ENCODE measurements at regions not wholly inside any gene's neighbourhood (a gene's known extent, or its start where the extent isn't known, plus 50 kb on each side); places are given as distances from the start of the nearest gene placed in this dataset.

DNA sequence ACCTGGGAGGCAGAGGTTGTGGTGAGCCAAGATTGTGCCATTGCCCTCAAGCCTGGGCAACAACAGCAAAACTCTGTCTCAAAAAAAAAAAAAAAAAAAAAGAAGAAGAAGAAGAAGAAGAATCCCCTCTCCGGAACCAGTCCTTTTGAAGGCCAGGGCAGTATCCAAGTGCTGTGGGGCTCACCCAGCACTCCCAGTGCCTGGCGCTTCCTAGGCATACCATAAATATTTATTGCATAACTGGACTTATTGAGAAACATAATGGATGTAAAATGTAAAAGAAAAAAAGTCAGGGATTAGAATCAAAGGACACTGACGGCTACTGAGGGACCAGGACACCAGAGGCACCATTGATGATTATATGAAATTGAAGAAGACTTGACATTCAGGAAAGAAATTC lies 162.1 kb upstream of the KIT start:
- no peak overlapping the region for H3K23ac ChIP-seq (ENCODE audit: low read depth, low read length)
- no peak overlapping the region for H2BK5ac ChIP-seq (ENCODE audit: low read depth, low read length, poor library complexity, severe bottlenecking)
- intact Hi-C loops (cut with micrococcal nuclease) (no loop called here), in situ Hi-C loops (cut with MboI; ENCODE audit: low sequenced_read_pairs) (no loop called here), dilution Hi-C loops (cut with HindIII; ENCODE audit: low sequenced_read_pairs, unreplicated experiment) (no loop called here)
- no peaks in the 10 kb centered on the region for H3K36me3 ChIP-seq (ENCODE audit: control insufficient read depth, insufficient read depth, low read length)
- no peak overlapping the region for H2AFZ ChIP-seq (replicated peaks; ENCODE audit: low read length, poor library complexity)
- no peak overlapping the region for H2AK5ac ChIP-seq (ENCODE audit: low read depth, low read length)
- 80% methylated on average over 1 of the region's 3 CpGs; no CpG with 5 or more reads in 1 of the 2 experiments for WGBS, 2 experiments (ENCODE audit: extremely low coverage in 2 of 2, insufficient read length in 1 of 2)
- H3K79me1 ChIP-seq (ENCODE audit: low read depth in 1 of 2, low read length in 2 of 2), result no peaks in the 10 kb centered on the region
- no peak overlapping the region for H3K4ac ChIP-seq (ENCODE audit: low read depth, low read length)
- H3K18ac ChIP-seq (ENCODE audit: low read depth, low read length), result no peak overlapping the region
- H3K14ac ChIP-seq (replicated peaks; ENCODE audit: low read depth, low read length), result no peak overlapping the region
- DNase-seq (no peak), ATAC-seq (ENCODE audit: low read depth) (no peak)
- H2BK120ac ChIP-seq (ENCODE audit: low read depth, low read length), result no peak overlapping the region
- H3K4me3 ChIP-seq (ENCODE audit: insufficient read depth, low read depth, low read length), result no peak overlapping the region
- H3K4me2 ChIP-seq (ENCODE audit: low read depth, low read length), result no peak overlapping the region
- no peak overlapping the region for H4K5ac ChIP-seq (ENCODE audit: low read depth, low read length)
- H3K27me3 ChIP-seq (ENCODE audit: control insufficient read depth, insufficient read depth, low read length), result no peaks in the 10 kb centered on the region; the same call in 1 of the 2 replicates
- no peak overlapping the region for H2BK15ac ChIP-seq (ENCODE audit: low read depth, low read length)
- no peaks in the 10 kb centered on the region for H4K20me1 ChIP-seq (ENCODE audit: insufficient read depth, low read length)
- ChIA-PET POLR2A (ENCODE audit: unreplicated experiment) (no interaction called here), CTCF (no interaction called here)
- no TSS peak for BruUV-seq (replicated peaks)
- H4K8ac ChIP-seq (ENCODE audit: low read depth in 2 of 2, low read length in 2 of 2), result no peak overlapping the region
- H3K9me3 ChIP-seq (ENCODE audit: control insufficient read depth, insufficient read depth, low read length), result no peaks in the 10 kb centered on the region
- H3K56ac ChIP-seq (ENCODE audit: extremely low read depth, insufficient read depth, low read length), result no peak overlapping the region
- no peak overlapping the region for H4K91ac ChIP-seq (ENCODE audit: insufficient read depth, low read depth, low read length)
- H3K9ac ChIP-seq (ENCODE audit: low read depth, low read length), result no peak overlapping the region
- peaks cover 12% of the 10 kb centered on the region; the same call in 1 of the 2 replicates for H3K4me1 ChIP-seq (ENCODE audit: control insufficient read depth, insufficient read depth, low read length)
- no peak overlapping the region for H2BK20ac ChIP-seq (ENCODE audit: low read depth, low read length)
- no peak overlapping the region for H3K27ac ChIP-seq (ENCODE audit: insufficient read depth, low read length)
- no peak overlapping the region for H2AK9ac ChIP-seq (replicated peaks; ENCODE audit: low read depth, low read length, poor library complexity)
- TF ChIP-seq MAFK (IDR thresholded peaks at IDR 0.05; ENCODE audit: low read depth, low read length) (no peak), BHLHE40 (IDR thresholded peaks at IDR 0.05; ENCODE audit: low read depth, low read length) (no peak), FOS (IDR thresholded peaks at IDR 0.05; ENCODE audit: low read depth, low read length) (no peak), RFX5 (IDR thresholded peaks at IDR 0.05; ENCODE audit: low read depth, low read length) (no peak), RCOR1 (IDR thresholded peaks at IDR 0.05; ENCODE audit: insufficient replicate concordance, low read length) (no peak), CEBPB (IDR thresholded peaks at IDR 0.05; ENCODE audit: low read depth, low read length) (no peak), RAD21 (IDR thresholded peaks at IDR 0.05; ENCODE audit: low read length) (no peak), MXI1 (IDR thresholded peaks at IDR 0.05; ENCODE audit: borderline replicate concordance, low read depth, low read length) (no peak), NFE2L2 (IDR thresholded peaks at IDR 0.05; ENCODE audit: low read depth, low read length) (no peak), POLR2A (IDR thresholded peaks at IDR 0.05; ENCODE audit: low read depth, low read length) (no peak)
- TF ChIP-seq, protein P1, sequence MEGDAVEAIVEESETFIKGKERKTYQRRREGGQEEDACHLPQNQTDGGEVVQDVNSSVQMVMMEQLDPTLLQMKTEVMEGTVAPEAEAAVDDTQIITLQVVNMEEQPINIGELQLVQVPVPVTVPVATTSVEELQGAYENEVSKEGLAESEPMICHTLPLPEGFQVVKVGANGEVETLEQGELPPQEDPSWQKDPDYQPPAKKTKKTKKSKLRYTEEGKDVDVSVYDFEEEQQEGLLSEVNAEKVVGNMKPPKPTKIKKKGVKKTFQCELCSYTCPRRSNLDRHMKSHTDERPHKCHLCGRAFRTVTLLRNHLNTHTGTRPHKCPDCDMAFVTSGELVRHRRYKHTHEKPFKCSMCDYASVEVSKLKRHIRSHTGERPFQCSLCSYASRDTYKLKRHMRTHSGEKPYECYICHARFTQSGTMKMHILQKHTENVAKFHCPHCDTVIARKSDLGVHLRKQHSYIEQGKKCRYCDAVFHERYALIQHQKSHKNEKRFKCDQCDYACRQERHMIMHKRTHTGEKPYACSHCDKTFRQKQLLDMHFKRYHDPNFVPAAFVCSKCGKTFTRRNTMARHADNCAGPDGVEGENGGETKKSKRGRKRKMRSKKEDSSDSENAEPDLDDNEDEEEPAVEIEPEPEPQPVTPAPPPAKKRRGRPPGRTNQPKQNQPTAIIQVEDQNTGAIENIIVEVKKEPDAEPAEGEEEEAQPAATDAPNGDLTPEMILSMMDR (conservative IDR thresholded peaks at IDR 0.05; ENCODE audit: low read depth, low read length), result no peak
- TF ChIP-seq, protein P2, sequence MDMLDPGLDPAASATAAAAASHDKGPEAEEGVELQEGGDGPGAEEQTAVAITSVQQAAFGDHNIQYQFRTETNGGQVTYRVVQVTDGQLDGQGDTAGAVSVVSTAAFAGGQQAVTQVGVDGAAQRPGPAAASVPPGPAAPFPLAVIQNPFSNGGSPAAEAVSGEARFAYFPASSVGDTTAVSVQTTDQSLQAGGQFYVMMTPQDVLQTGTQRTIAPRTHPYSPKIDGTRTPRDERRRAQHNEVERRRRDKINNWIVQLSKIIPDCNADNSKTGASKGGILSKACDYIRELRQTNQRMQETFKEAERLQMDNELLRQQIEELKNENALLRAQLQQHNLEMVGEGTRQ (IDR thresholded peaks at IDR 0.05; ENCODE audit: low read depth, low read length), result no peak
- H3K9me1 ChIP-seq (ENCODE audit: insufficient read depth, low read length), result peaks cover 7% of the 10 kb centered on the region; the same call in 1 of the 2 replicates

Data from IMR-90 (cell line).